ENCODE measurements at regions not wholly inside any gene's neighbourhood (a gene's known extent, or its start where the extent isn't known, plus 50 kb on each side); places are given as distances from the start of the nearest gene placed in this dataset.

- Histone ChIP-seq H3K9ac (ENCODE audit: low read length in 5 of 5) (no peak overlapping the region), H3K4me1 (ENCODE audit: control insufficient read depth in 5 of 5, insufficient read depth in 5 of 5, low read length in 5 of 5) (peaks cover 0 to 25% (median 12%) of the 10 kb centered on the region in 5 donors), H3K27ac (ENCODE audit: low read depth, low read length) (no peak overlapping the region), H3K36me3 (ENCODE audit: control insufficient read depth in 5 of 5, insufficient read depth in 5 of 5, low read length in 5 of 5) (no peaks in the 10 kb centered on the region), H3K9me3 (ENCODE audit: control insufficient read depth in 5 of 5, low read length in 5 of 5) (no peaks in the 10 kb centered on the region), H3K4me3 (ENCODE audit: low read depth in 1 of 5, low read length in 5 of 5) (no peak overlapping the region), H3K27me3 (ENCODE audit: control insufficient read depth in 5 of 5, insufficient read depth in 4 of 5, low read length in 5 of 5) (no peaks in the 10 kb centered on the region)
These were observed 766.1 kb downstream of the LTN1 start for GRCh38 chr21:28226563-28226962.

DNA sequence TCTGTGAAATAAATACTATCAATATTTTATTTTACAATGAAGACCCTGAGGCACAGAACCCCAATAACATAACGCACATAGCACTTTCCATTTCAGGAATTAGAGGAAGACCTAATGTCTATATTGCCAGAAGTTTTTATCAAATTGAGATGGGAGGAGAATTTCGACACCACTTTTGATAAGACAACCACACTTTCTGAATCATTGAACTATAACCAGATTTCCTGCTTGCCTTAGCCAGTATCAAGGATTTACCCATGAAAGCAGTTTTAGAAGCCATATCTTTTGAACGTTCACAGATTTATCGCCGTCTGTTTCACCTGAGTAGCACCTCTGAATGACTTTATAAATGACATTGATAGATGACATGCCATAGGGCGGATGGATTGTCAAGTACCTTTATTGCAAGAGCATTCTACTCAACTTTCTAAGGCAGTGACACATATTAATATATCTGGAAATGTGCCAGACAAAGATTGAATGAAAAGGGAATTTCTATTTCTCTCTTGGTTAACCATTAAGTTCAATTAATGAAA is 768.4 kb downstream of the LTN1 start:
- H3K27me3 ChIP-seq (ENCODE audit: control insufficient read depth in 5 of 5, insufficient read depth in 4 of 5, low read length in 5 of 5): no peaks in the 10 kb centered on the region
- H3K4me3 ChIP-seq (ENCODE audit: low read depth in 1 of 5, low read length in 5 of 5): no peak overlapping the region
- H3K9me3 ChIP-seq (ENCODE audit: control insufficient read depth in 5 of 5, low read length in 5 of 5): no peaks in the 10 kb centered on the region
- no peak overlapping the region for H3K9ac ChIP-seq (ENCODE audit: low read length in 5 of 5)
- H3K27ac ChIP-seq (ENCODE audit: low read depth, low read length): no peak overlapping the region
- H3K36me3 ChIP-seq (ENCODE audit: control insufficient read depth in 5 of 5, insufficient read depth in 5 of 5, low read length in 5 of 5): no peaks in the 10 kb centered on the region
- H3K4me1 ChIP-seq (ENCODE audit: control insufficient read depth in 5 of 5, insufficient read depth in 5 of 5, low read length in 5 of 5): peaks cover 0 to 16% (median 12%) of the 10 kb centered on the region in 5 donors

- H3K27ac ChIP-seq (ENCODE audit: low read depth, low read length): no peak overlapping the region
- peaks cover 0 to 6% (median 5%) of the 10 kb centered on the region in 5 donors for H3K4me1 ChIP-seq (ENCODE audit: control insufficient read depth in 5 of 5, insufficient read depth in 5 of 5, low read length in 5 of 5)
- no peak overlapping the region for H3K4me3 ChIP-seq (ENCODE audit: low read depth in 1 of 5, low read length in 5 of 5)
- no peaks in the 10 kb centered on the region for H3K36me3 ChIP-seq (ENCODE audit: control insufficient read depth in 5 of 5, insufficient read depth in 5 of 5, low read length in 5 of 5)
- no peaks in the 10 kb centered on the region for H3K27me3 ChIP-seq (ENCODE audit: control insufficient read depth in 5 of 5, insufficient read depth in 4 of 5, low read length in 5 of 5)
- no peak overlapping the region for H3K9ac ChIP-seq (ENCODE audit: low read length in 5 of 5)
- no peaks in the 10 kb centered on the region for H3K9me3 ChIP-seq (ENCODE audit: control insufficient read depth in 5 of 5, low read length in 5 of 5)
These were observed 770.7 kb downstream of the LTN1 start for GRCh38 chr21:28221984-28222383.

DNA sequence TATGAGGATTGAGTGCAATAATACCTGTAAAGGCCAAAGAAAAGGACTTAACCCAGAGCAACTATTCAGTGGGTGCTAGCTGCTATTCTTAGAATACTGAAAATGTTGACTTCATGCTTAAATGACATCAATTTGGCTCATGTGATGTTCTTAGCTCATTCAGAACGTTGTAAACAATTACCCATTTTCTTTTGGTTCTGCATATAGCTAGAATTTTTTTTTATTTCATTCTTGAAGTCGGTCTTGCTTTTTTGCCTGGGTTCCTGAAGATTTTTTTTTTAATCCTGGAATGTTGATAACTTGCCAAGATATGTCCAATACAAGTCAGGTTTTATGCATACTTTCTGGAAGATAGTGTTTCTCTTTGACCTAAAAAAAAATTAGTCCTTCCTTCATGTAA is 772.0 kb downstream of the LTN1 start:
- H3K9ac ChIP-seq (ENCODE audit: low read length in 5 of 5): no peak overlapping the region
- no peaks in the 10 kb centered on the region for H3K27me3 ChIP-seq (ENCODE audit: control insufficient read depth in 5 of 5, insufficient read depth in 4 of 5, low read length in 5 of 5)
- H3K27ac ChIP-seq (ENCODE audit: low read depth, low read length): no peak overlapping the region
- H3K4me3 ChIP-seq (ENCODE audit: low read depth in 1 of 5, low read length in 5 of 5): no peak overlapping the region
- H3K4me1 ChIP-seq (ENCODE audit: control insufficient read depth in 5 of 5, insufficient read depth in 5 of 5, low read length in 5 of 5): peaks cover 0 to 13% (median 11%) of the 10 kb centered on the region in 5 donors
- H3K36me3 ChIP-seq (ENCODE audit: control insufficient read depth in 5 of 5, insufficient read depth in 5 of 5, low read length in 5 of 5): no peaks in the 10 kb centered on the region
- no peaks in the 10 kb centered on the region for H3K9me3 ChIP-seq (ENCODE audit: control insufficient read depth in 5 of 5, low read length in 5 of 5)

DNA sequence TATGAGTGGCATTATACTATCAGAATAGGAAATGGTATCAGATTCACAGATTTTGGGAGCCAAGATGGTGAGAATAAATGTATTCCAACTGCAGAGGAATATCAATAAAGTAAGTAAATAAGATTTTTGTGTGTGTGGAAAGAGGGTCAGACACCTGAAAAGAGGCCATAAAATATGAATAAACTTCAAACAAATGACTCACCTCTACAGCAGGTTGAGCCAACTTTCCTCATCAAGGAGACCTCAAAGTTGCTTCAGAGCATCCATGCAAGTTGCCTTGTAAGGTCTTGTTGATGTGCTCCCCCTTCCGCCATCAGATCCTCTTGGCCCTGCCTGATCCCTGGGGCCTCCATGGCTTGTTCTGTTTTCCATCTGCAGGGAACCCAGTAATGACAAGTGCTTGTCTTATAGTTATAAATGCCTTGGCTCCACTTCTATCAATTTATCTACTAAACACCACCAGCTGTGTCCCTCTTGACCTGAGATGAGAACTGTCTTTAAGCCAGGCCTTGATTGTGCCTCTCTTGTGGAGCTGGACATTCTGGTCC is 775.6 kb downstream of the LTN1 start:
- Histone ChIP-seq H3K4me1 (ENCODE audit: control insufficient read depth in 5 of 5, insufficient read depth in 5 of 5, low read length in 5 of 5) (peaks cover 2 to 23% (median 13%) of the 10 kb centered on the region in 5 donors), H3K9ac (ENCODE audit: low read length in 5 of 5) (no peak overlapping the region), H3K36me3 (ENCODE audit: control insufficient read depth in 5 of 5, insufficient read depth in 5 of 5, low read length in 5 of 5) (no peaks in the 10 kb centered on the region), H3K27ac (ENCODE audit: low read depth, low read length) (no peak overlapping the region), H3K9me3 (ENCODE audit: control insufficient read depth in 5 of 5, low read length in 5 of 5) (no peaks in the 10 kb centered on the region), H3K4me3 (ENCODE audit: low read depth in 1 of 5, low read length in 5 of 5) (no peak overlapping the region), H3K27me3 (ENCODE audit: control insufficient read depth in 5 of 5, insufficient read depth in 4 of 5, low read length in 5 of 5) (no peaks in the 10 kb centered on the region)

DNA sequence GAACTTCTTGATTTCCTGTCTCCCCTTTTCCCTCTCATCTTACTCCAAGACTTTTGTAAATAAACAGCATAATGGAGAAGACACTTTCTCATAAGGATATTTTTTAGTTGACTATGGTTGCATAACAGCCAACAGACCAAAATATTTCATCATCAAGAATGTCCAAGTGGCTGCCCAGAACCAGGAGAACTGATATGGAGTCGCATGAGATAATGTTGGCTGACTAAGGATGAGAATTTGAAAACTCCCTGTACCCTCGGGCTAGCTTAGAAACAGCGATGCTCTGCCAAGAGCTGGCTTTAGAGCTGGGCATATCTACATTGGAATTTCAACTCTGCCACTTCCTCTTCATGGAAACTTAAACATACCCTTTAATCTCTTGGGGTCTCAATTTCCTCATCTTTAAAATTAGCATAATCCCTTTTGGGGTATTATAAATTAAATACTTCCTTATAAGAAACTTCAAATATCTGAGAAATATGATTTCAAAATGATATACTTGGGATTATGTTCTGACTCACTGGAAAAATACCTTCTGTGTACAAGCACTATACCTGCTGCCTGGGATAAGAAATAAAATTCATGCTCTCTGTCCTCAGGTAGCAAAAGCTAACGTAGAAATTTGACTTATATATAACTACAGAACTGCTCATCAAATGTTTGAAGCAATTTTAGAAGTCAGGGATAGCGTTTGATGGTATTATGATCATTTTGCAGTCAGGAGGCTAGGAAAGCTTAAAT is 777.3 kb downstream of the LTN1 start:
- H3K27me3 ChIP-seq (ENCODE audit: control insufficient read depth in 5 of 5, insufficient read depth in 4 of 5, low read length in 5 of 5): no peaks in the 10 kb centered on the region
- H3K9ac ChIP-seq (ENCODE audit: low read length in 5 of 5): peak overlapping the region in 1 of 5 donors; percentile 41
- H3K4me1 ChIP-seq (ENCODE audit: control insufficient read depth in 5 of 5, insufficient read depth in 5 of 5, low read length in 5 of 5): peaks cover 2 to 19% (median 9%) of the 10 kb centered on the region in 5 donors
- H3K27ac ChIP-seq (ENCODE audit: low read depth, low read length): peak overlapping the region; percentile 84
- H3K36me3 ChIP-seq (ENCODE audit: control insufficient read depth in 5 of 5, insufficient read depth in 5 of 5, low read length in 5 of 5): no peaks in the 10 kb centered on the region
- H3K9me3 ChIP-seq (ENCODE audit: control insufficient read depth in 5 of 5, low read length in 5 of 5): no peaks in the 10 kb centered on the region
- no peak overlapping the region for H3K4me3 ChIP-seq (ENCODE audit: low read depth in 1 of 5, low read length in 5 of 5)

GRCh38 chr21:28214786-28215185 is 777.9 kb downstream of the LTN1 start:
- H3K4me3 ChIP-seq (ENCODE audit: low read depth in 1 of 5, low read length in 5 of 5): no peak overlapping the region
- H3K27me3 ChIP-seq (ENCODE audit: control insufficient read depth in 5 of 5, insufficient read depth in 4 of 5, low read length in 5 of 5): no peaks in the 10 kb centered on the region
- H3K4me1 ChIP-seq (ENCODE audit: control insufficient read depth in 5 of 5, insufficient read depth in 5 of 5, low read length in 5 of 5): peaks cover 2 to 18% (median 8%) of the 10 kb centered on the region in 5 donors
- H3K27ac ChIP-seq (ENCODE audit: low read depth, low read length): peak overlapping the region; percentile 84
- no peak overlapping the region for H3K9ac ChIP-seq (ENCODE audit: low read length in 5 of 5)
- H3K36me3 ChIP-seq (ENCODE audit: control insufficient read depth in 5 of 5, insufficient read depth in 5 of 5, low read length in 5 of 5): no peaks in the 10 kb centered on the region
- no peaks in the 10 kb centered on the region for H3K9me3 ChIP-seq (ENCODE audit: control insufficient read depth in 5 of 5, low read length in 5 of 5)

DNA sequence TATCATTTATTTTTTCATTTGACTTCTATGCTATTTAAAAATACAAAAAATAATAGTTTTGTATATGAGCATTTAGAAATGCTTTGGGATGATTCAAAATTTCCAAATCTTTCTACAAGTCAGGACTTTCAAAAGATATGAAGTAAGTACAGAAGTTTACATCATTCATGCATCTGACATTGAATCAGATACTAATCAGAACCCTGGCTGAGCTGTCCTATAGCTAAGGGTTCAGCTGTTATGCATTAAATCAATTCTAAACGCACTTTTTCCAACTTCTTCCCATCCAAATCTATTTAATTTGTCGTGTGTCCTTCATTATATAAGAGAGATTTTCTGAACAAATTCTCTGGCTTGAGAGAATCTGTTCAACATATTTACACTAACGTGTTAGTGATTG is 779.4 kb downstream of the LTN1 start:
- no peaks in the 10 kb centered on the region for H3K27me3 ChIP-seq (ENCODE audit: control insufficient read depth in 5 of 5, insufficient read depth in 4 of 5, low read length in 5 of 5)
- H3K9ac ChIP-seq (ENCODE audit: low read length in 5 of 5): no peak overlapping the region
- H3K4me3 ChIP-seq (ENCODE audit: low read depth in 1 of 5, low read length in 5 of 5): no peak overlapping the region
- no peaks in the 10 kb centered on the region for H3K36me3 ChIP-seq (ENCODE audit: control insufficient read depth in 5 of 5, insufficient read depth in 5 of 5, low read length in 5 of 5)
- no peaks in the 10 kb centered on the region for H3K9me3 ChIP-seq (ENCODE audit: control insufficient read depth in 5 of 5, low read length in 5 of 5)
- H3K4me1 ChIP-seq (ENCODE audit: control insufficient read depth in 5 of 5, insufficient read depth in 5 of 5, low read length in 5 of 5): peaks cover 2 to 18% (median 8%) of the 10 kb centered on the region in 5 donors
- H3K27ac ChIP-seq (ENCODE audit: low read depth, low read length): no peak overlapping the region

GRCh38 chr21:28212061-28212460 is 780.6 kb downstream of the LTN1 start:
- Histone ChIP-seq H3K36me3 (ENCODE audit: control insufficient read depth in 5 of 5, insufficient read depth in 5 of 5, low read length in 5 of 5) (no peaks in the 10 kb centered on the region), H3K9ac (ENCODE audit: low read length in 5 of 5) (no peak overlapping the region), H3K9me3 (ENCODE audit: control insufficient read depth in 5 of 5, low read length in 5 of 5) (no peaks in the 10 kb centered on the region), H3K27me3 (ENCODE audit: control insufficient read depth in 5 of 5, insufficient read depth in 4 of 5, low read length in 5 of 5) (no peaks in the 10 kb centered on the region), H3K4me3 (ENCODE audit: low read depth in 1 of 5, low read length in 5 of 5) (no peak overlapping the region), H3K27ac (ENCODE audit: low read depth, low read length) (no peak overlapping the region), H3K4me1 (ENCODE audit: control insufficient read depth in 5 of 5, insufficient read depth in 5 of 5, low read length in 5 of 5) (peaks cover 2 to 23% (median 12%) of the 10 kb centered on the region in 5 donors)

- Histone ChIP-seq H3K27me3 (ENCODE audit: control insufficient read depth in 5 of 5, insufficient read depth in 4 of 5, low read length in 5 of 5) (no peaks in the 10 kb centered on the region), H3K27ac (ENCODE audit: low read depth, low read length) (no peak overlapping the region), H3K4me1 (ENCODE audit: control insufficient read depth in 5 of 5, insufficient read depth in 5 of 5, low read length in 5 of 5) (peaks cover 0 to 5% (median 5%) of the 10 kb centered on the region in 5 donors), H3K36me3 (ENCODE audit: control insufficient read depth in 5 of 5, insufficient read depth in 5 of 5, low read length in 5 of 5) (no peaks in the 10 kb centered on the region), H3K9me3 (ENCODE audit: control insufficient read depth in 5 of 5, low read length in 5 of 5) (no peaks in the 10 kb centered on the region), H3K4me3 (ENCODE audit: low read depth in 1 of 5, low read length in 5 of 5) (peak overlapping the region in 2 of 5 donors; percentile 6 to 22), H3K9ac (ENCODE audit: low read length in 5 of 5) (no peak overlapping the region)
These were observed 785.1 kb downstream of the LTN1 start for GRCh38 chr21:28207436-28208173.

Data from subcutaneous abdominal adipose tissue (tissue), 5 donors.